ENCODE measurements at regions not wholly inside any gene's neighbourhood (a gene's known extent, or its start where the extent isn't known, plus 50 kb on each side); places are given as distances from the start of the nearest gene placed in this dataset.

GRCh38 chr6:19731282-19731681 is 105.9 kb upstream of the ID4 start:
- peaks cover 19% of the 10 kb centered on the region for H3K9me3 Mint-ChIP-seq
- WGBS, 2 experiments (ENCODE audit: insufficient coverage in 1 of 2, insufficient read length in 1 of 2), result 95 to 100% methylated on average over 3 to 5 of the region's 5 CpGs

GRCh38 chr6:19734061-19734460 is 103.1 kb upstream of the ID4 start:
- Mint-ChIP-seq H3K9me3 (peaks cover 19% of the 10 kb centered on the region), H3K27ac (peak overlapping the region; percentile 32), H3K36me3 (ENCODE audit: low read depth) (peaks cover 3% of the 10 kb centered on the region), H3K27me3 (ENCODE audit: insufficient read depth) (no peaks in the 10 kb centered on the region), H3K4me1 (peaks cover 28% of the 10 kb centered on the region), H3K4me3 (no peak overlapping the region)
- H3K27me3 ChIP-seq (ENCODE audit: control insufficient read depth, insufficient read depth, low read length, poor library complexity, severe bottlenecking), result no peaks in the 10 kb centered on the region
- no peak for DNase-seq
- no peak overlapping the region for H3K27ac ChIP-seq (ENCODE audit: low read depth, low read length)
- peaks cover 15% of the 10 kb centered on the region for H3K9me3 ChIP-seq (ENCODE audit: control insufficient read depth, low read length)
- peaks cover 9% of the 10 kb centered on the region for H3K4me1 ChIP-seq (ENCODE audit: control insufficient read depth, insufficient read depth, low read length)
- whole genome bisulfite sequencing, 2 experiments (ENCODE audit: insufficient coverage in 1 of 2, insufficient read length in 1 of 2), result 93 to 96% methylated on average over 15 of the region's 15 CpGs
- H3K4me3 ChIP-seq (ENCODE audit: low read length), result no peak overlapping the region
- no peak overlapping the region for H3K9ac ChIP-seq (ENCODE audit: extremely low read depth, low read length, poor library complexity, severe bottlenecking)
- TF ChIP-seq CTCF (conservative IDR thresholded peaks at IDR 0.05), result no peak
- H3K36me3 ChIP-seq (ENCODE audit: control insufficient read depth, insufficient read depth, low read length), result no peaks in the 10 kb centered on the region

More at GRCh38 chr6:19731282-19731681, 105.9 kb upstream of the ID4 start:
- Histone ChIP-seq H3K36me3 (ENCODE audit: control insufficient read depth, insufficient read depth, low read length) (no peaks in the 10 kb centered on the region), H3K9ac (ENCODE audit: extremely low read depth, low read length, poor library complexity, severe bottlenecking) (no peak overlapping the region), H3K27me3 (ENCODE audit: control insufficient read depth, insufficient read depth, low read length, poor library complexity, severe bottlenecking) (no peaks in the 10 kb centered on the region), H3K4me3 (ENCODE audit: low read length) (no peak overlapping the region), H3K4me1 (ENCODE audit: control insufficient read depth, insufficient read depth, low read length) (peaks cover 9% of the 10 kb centered on the region), H3K27ac (ENCODE audit: low read depth, low read length) (no peak overlapping the region), H3K9me3 (ENCODE audit: control insufficient read depth, low read length) (peaks cover 15% of the 10 kb centered on the region)
- Mint-ChIP-seq H3K27ac (no peak overlapping the region), H3K27me3 (ENCODE audit: insufficient read depth) (no peaks in the 10 kb centered on the region), H3K4me3 (no peak overlapping the region), H3K4me1 (peaks cover 27% of the 10 kb centered on the region), H3K36me3 (ENCODE audit: low read depth) (peaks cover 3% of the 10 kb centered on the region)
- TF ChIP-seq CTCF (conservative IDR thresholded peaks at IDR 0.05), result no peak
- DNase-seq, result no peak

- Histone ChIP-seq H3K27me3 (ENCODE audit: control insufficient read depth, insufficient read depth, low read length, poor library complexity, severe bottlenecking) (no peaks in the 10 kb centered on the region), H3K4me3 (ENCODE audit: low read length) (no peak overlapping the region), H3K27ac (ENCODE audit: low read depth, low read length) (no peak overlapping the region), H3K4me1 (ENCODE audit: control insufficient read depth, insufficient read depth, low read length) (peaks cover 9% of the 10 kb centered on the region), H3K9ac (ENCODE audit: extremely low read depth, low read length, poor library complexity, severe bottlenecking) (no peak overlapping the region), H3K9me3 (ENCODE audit: control insufficient read depth, low read length) (peaks cover 13% of the 10 kb centered on the region), H3K36me3 (ENCODE audit: control insufficient read depth, insufficient read depth, low read length) (no peaks in the 10 kb centered on the region)
- Mint-ChIP-seq H3K4me1 (peaks cover 28% of the 10 kb centered on the region), H3K4me3 (no peak overlapping the region), H3K27ac (peak overlapping the region; percentile 32), H3K9me3 (peaks cover 17% of the 10 kb centered on the region), H3K27me3 (ENCODE audit: insufficient read depth) (no peaks in the 10 kb centered on the region), H3K36me3 (ENCODE audit: low read depth) (peaks cover 3% of the 10 kb centered on the region)
- WGBS, 2 experiments (ENCODE audit: insufficient coverage in 1 of 2, insufficient read length in 1 of 2), result 54 to 60% methylated on average over 2 of the region's 2 CpGs
- DNase-seq, result no peak
- TF ChIP-seq CTCF (conservative IDR thresholded peaks at IDR 0.05), result no peak
Observed at GRCh38 chr6:19734519-19734918, 102.7 kb upstream of the ID4 start.

All from endodermal cell (in vitro differentiated cells).